HEK293 (cell line): ENCODE measurements at regions not wholly inside any gene's neighbourhood (a gene's known extent, or its start where the extent isn't known, plus 50 kb on each side); places are given as distances from the start of the nearest gene placed in this dataset.

Experiments
- CTCF ChIA-PET: fragments of 350-600 bp; formaldehyde crosslinking; extraction: SDS; loops from one replicate; lab custom pipeline; 2021; ENCODE audit warnings: antibody characterized with exemption; lab: Yijun Ruan, JAX
- POLR2A ChIA-PET: fragments of 300-600 bp; formaldehyde crosslinking; extraction: SDS; loops from one replicate; lab custom pipeline; 2020; ENCODE audit warnings: antibody characterized with exemption, inconsistent platforms; lab: Yijun Ruan, JAX
- H3K27ac ChIP-seq: fragments of 200-500 bp; sonication (Bioruptor generic); 2 replicates; pipeline ENCODE4 v1.5.1; 2014; ENCODE audit warnings: low read depth, low read length, control low read depth, inconsistent platforms; ENCODE audit errors: extremely low read depth
- H3K36me3 ChIP-seq, 2 experiments: fragments of 200-500 bp in 1 of 2; sonication (Bioruptor generic) in 1 of 2; 1 replicate in 1 of 2; 2 replicates in 1 of 2; pipeline ENCODE4 v1.5.1; 2014 to 2017; ENCODE audit warnings: inconsistent platforms in 2 of 2, low read length in 2 of 2; ENCODE audit not compliant: control insufficient read depth in 2 of 2, insufficient read depth in 1 of 2
- H3K4me1 ChIP-seq: fragments of 200-500 bp; sonication (Bioruptor generic); 2 replicates; pipeline ENCODE4 v1.5.1; 2014; ENCODE audit warnings: mild to moderate bottlenecking, low read length, inconsistent platforms; ENCODE audit not compliant: control insufficient read depth, insufficient read depth
- H3K4me3 ChIP-seq: 2 replicates; pipeline ENCODE4 v1.5.1; 2011; ENCODE audit warnings: low read depth, mild to moderate bottlenecking, control low read depth, low read length, moderate library complexity
- H3K9me3 ChIP-seq: fragments of 200-500 bp; sonication (Bioruptor generic); 2 replicates; pipeline ENCODE4 v1.5.1; 2014; ENCODE audit warnings: low read depth, low read length, inconsistent platforms; ENCODE audit not compliant: control insufficient read depth, insufficient read depth
- ATF2 ChIP-seq: fragments of 450-650 bp; formaldehyde crosslinking; IDR thresholded peaks from 2 replicates; pipeline ENCODE4 v1.5.1; 2016; ENCODE audit warnings: missing biosample characterization, missing genetic modification characterization, low read depth
- KLF7 ChIP-seq: fragments of 450-650 bp; formaldehyde crosslinking; IDR thresholded peaks from 2 replicates; pipeline ENCODE4 v1.5.1; 2016; ENCODE audit warnings: missing biosample characterization, missing genetic modification characterization, borderline replicate concordance
- PBX3 ChIP-seq: sonication (generic); formaldehyde crosslinking; IDR thresholded peaks from 2 replicates; pipeline ENCODE4 v1.8.1; 2022; ENCODE audit warnings: mild to moderate bottlenecking, moderate library complexity, missing genetic modification reagents
- SALL2 ChIP-seq: fragments of 450-650 bp; formaldehyde crosslinking; IDR thresholded peaks from 2 replicates; pipeline ENCODE4 v1.5.0; 2017; ENCODE audit warnings: missing biosample characterization, mild to moderate bottlenecking, missing genetic modification characterization, borderline replicate concordance
- SP7 ChIP-seq: fragments of 450-650 bp; formaldehyde crosslinking; IDR thresholded peaks from 2 replicates; pipeline ENCODE4 v1.5.1; 2016; ENCODE audit warnings: missing biosample characterization, missing genetic modification characterization
- TRIM28 ChIP-seq: IDR thresholded peaks from 2 replicates; pipeline ENCODE4 v1.6.1; 2011; ENCODE audit warnings: low read length, control low read depth, borderline replicate concordance
- ZBTB10 ChIP-seq: fragments of 450-650 bp; formaldehyde crosslinking; IDR thresholded peaks from 2 replicates; pipeline ENCODE4 v1.5.1; 2016; ENCODE audit warnings: missing biosample characterization, missing genetic modification characterization
- ZBTB48 ChIP-seq: fragments of 450-650 bp; formaldehyde crosslinking; IDR thresholded peaks from 2 replicates; pipeline ENCODE4 v1.5.1; 2016; ENCODE audit warnings: missing biosample characterization, missing genetic modification characterization
- ZFP3 ChIP-seq: fragments of 450-650 bp; formaldehyde crosslinking; IDR thresholded peaks from 2 replicates; pipeline ENCODE4 v1.5.1; 2016; ENCODE audit warnings: low read depth, missing biosample characterization, missing genetic modification characterization
- ZFP69B ChIP-seq: fragments of 450-650 bp; formaldehyde crosslinking; IDR thresholded peaks from 2 replicates; pipeline ENCODE4 v1.5.1; 2016; ENCODE audit warnings: missing biosample characterization, missing genetic modification characterization
- ZNF174 ChIP-seq: fragments of 450-650 bp; formaldehyde crosslinking; IDR thresholded peaks from 2 replicates; pipeline ENCODE4 v1.5.0; 2017; ENCODE audit warnings: missing biosample characterization, mild to moderate bottlenecking, missing genetic modification characterization
- ZNF19 ChIP-seq: fragments of 450-650 bp; formaldehyde crosslinking; IDR thresholded peaks from 2 replicates; pipeline ENCODE4; 2016; ENCODE audit warnings: missing biosample characterization, missing genetic modification characterization, low read depth
- ZNF223 ChIP-seq: fragments of 450-650 bp; formaldehyde crosslinking; IDR thresholded peaks from 2 replicates; pipeline ENCODE4 v1.5.1; 2016; ENCODE audit warnings: missing biosample characterization, missing genetic modification characterization
- ZNF280D ChIP-seq: fragments of 450-650 bp; formaldehyde crosslinking; IDR thresholded peaks from 2 replicates; pipeline ENCODE4 v1.5.1; 2016; ENCODE audit warnings: missing biosample characterization, missing genetic modification characterization
- ZNF350 ChIP-seq: fragments of 450-650 bp; formaldehyde crosslinking; IDR thresholded peaks from 2 replicates; pipeline ENCODE4 v1.5.0; 2017; ENCODE audit warnings: missing biosample characterization, mild to moderate bottlenecking, missing genetic modification characterization
- ZNF354C ChIP-seq: fragments of 450-650 bp; formaldehyde crosslinking; IDR thresholded peaks from 2 replicates; pipeline ENCODE4 v1.5.1; 2016; ENCODE audit warnings: missing biosample characterization, missing genetic modification characterization, low read depth, borderline replicate concordance
- ZNF510 ChIP-seq: fragments of 450-650 bp; formaldehyde crosslinking; IDR thresholded peaks from 2 replicates; pipeline ENCODE4 v1.5.1; 2018; ENCODE audit warnings: mild to moderate bottlenecking, missing genetic modification characterization, missing biosample characterization; ENCODE audit not compliant: insufficient replicate concordance
- ZNF548 ChIP-seq: fragments of 450-650 bp; formaldehyde crosslinking; IDR thresholded peaks from 2 replicates; pipeline ENCODE4 v1.5.1; 2016; ENCODE audit warnings: missing biosample characterization, missing genetic modification characterization
- ZNF624 ChIP-seq: fragments of 450-650 bp; formaldehyde crosslinking; IDR thresholded peaks from 2 replicates; pipeline ENCODE4 v1.5.1; 2017; ENCODE audit warnings: missing biosample characterization, missing genetic modification characterization
- ZNF660 ChIP-seq: fragments of 450-650 bp; IDR thresholded peaks from 2 replicates; pipeline ENCODE4 v1.5.1; 2018; ENCODE audit warnings: missing biosample characterization, mild to moderate bottlenecking, missing genetic modification characterization
- ZNF701 ChIP-seq: fragments of 450-650 bp; formaldehyde crosslinking; IDR thresholded peaks from 2 replicates; pipeline ENCODE4 v1.5.1; 2016; ENCODE audit warnings: missing biosample characterization, missing genetic modification characterization
- ZNF791 ChIP-seq: fragments of 450-650 bp; formaldehyde crosslinking; IDR thresholded peaks from 2 replicates; pipeline ENCODE4 v1.5.1; 2016; ENCODE audit warnings: missing biosample characterization, missing genetic modification characterization
- TF ChIP-seq, protein P1 (sequence below): fragments of 450-650 bp; formaldehyde crosslinking; IDR thresholded peaks from 2 replicates; pipeline ENCODE4 v1.5.1; 2016; ENCODE audit warnings: missing biosample characterization, missing genetic modification characterization
- TF ChIP-seq, protein P2 (sequence below): fragments of 450-650 bp; formaldehyde crosslinking; IDR thresholded peaks from 2 replicates; pipeline ENCODE4 v1.5.1; 2017; ENCODE audit warnings: missing biosample characterization, missing genetic modification characterization

DNA sequence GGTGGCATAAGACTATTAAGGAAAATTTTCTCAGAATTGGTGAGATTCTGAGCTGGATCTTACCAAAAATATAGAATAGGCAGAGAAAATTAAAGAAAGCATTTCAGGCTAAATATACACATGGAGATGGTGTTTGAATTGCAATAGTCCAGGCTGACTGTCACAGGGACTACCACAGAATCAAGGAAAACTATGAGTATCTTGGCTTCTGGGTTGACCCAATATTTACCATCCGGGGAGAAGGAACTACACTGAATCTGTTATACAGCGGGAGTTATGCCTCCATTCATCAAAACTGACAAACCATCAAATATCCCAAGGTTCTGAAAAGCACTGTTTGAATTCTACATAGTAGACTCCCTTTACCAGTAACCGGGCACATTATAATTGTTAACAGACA, 102.2 kb downstream of the TUSC7 start:
- Histone ChIP-seq H3K27ac (no peak overlapping the region), H3K9me3 (no peaks in the 10 kb centered on the region), H3K4me1 (no peaks in the 10 kb centered on the region), H3K36me3 (no peaks in the 10 kb centered on the region), H3K4me3 (no peak overlapping the region)
- ChIA-PET CTCF (no interaction called here), POLR2A (no interaction called here)
- no peak for TF ChIP-seq ZBTB48 (tag by site-specific recombination)
- no peak for TF ChIP-seq SALL2 (tag by site-specific recombination)
- TF ChIP-seq, protein P1, sequence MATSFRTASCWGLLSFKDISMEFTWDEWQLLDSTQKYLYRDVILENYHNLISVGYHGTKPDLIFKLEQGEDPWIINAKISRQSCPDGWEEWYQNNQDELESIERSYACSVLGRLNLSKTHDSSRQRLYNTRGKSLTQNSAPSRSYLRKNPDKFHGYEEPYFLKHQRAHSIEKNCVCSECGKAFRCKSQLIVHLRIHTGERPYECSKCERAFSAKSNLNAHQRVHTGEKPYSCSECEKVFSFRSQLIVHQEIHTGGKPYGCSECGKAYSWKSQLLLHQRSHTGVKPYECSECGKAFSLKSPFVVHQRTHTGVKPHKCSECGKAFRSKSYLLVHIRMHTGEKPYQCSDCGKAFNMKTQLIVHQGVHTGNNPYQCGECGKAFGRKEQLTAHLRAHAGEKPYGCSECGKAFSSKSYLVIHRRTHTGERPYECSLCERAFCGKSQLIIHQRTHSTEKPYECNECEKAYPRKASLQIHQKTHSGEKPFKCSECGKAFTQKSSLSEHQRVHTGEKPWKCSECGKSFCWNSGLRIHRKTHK (tag by site-specific recombination) = no peak
- TF ChIP-seq ZNF19 (tag by site-specific recombination) = no peak
- TF ChIP-seq ZNF624 (tag by site-specific recombination) = no peak
- TF ChIP-seq ZNF791 (tag by site-specific recombination) = no peak
- TF ChIP-seq ZFP69B = no peak
- no peak for TF ChIP-seq ZNF701 (tag by site-specific recombination)

- Histone ChIP-seq H3K9me3 (no peaks in the 10 kb centered on the region), H3K36me3 (no peaks in the 10 kb centered on the region), H3K27ac (no peak overlapping the region), H3K4me1 (no peaks in the 10 kb centered on the region), H3K4me3 (no peak overlapping the region)
- ChIA-PET POLR2A (no interaction called here), CTCF (no interaction called here)
- TF ChIP-seq ZNF350 (tag by site-specific recombination) (no peak), ZFP3 (no peak), PBX3 (CRISPR knock-in tag) (no peak), SP7 (tag by site-specific recombination) (no peak), ATF2 (no peak), KLF7 (tag by site-specific recombination) (no peak), ZBTB10 (tag by site-specific recombination) (no peak), ZNF354C (tag by site-specific recombination) (no peak), ZNF660 (no peak), ZNF548 (tag by site-specific recombination) (no peak), ZBTB48 (tag by site-specific recombination) (no peak), ZNF624 (tag by site-specific recombination) (no peak), ZNF510 (tag by site-specific recombination) (no peak), ZNF223 (tag by site-specific recombination) (no peak), ZNF280D (no peak), ZNF174 (tag by site-specific recombination) (no peak), TRIM28 (no peak)
- TF ChIP-seq, protein P2, sequence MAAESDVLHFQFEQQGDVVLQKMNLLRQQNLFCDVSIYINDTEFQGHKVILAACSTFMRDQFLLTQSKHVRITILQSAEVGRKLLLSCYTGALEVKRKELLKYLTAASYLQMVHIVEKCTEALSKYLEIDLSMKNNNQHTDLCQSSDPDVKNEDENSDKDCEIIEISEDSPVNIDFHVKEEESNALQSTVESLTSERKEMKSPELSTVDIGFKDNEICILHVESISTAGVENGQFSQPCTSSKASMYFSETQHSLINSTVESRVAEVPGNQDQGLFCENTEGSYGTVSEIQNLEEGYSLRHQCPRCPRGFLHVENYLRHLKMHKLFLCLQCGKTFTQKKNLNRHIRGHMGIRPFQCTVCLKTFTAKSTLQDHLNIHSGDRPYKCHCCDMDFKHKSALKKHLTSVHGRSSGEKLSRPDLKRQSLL (tag by site-specific recombination) = no peak
These were observed 103.4 kb downstream of the TUSC7 start for GRCh38 chr3:116812949-116813348.
